C4-2B (cell line): ENCODE measurements at regions not wholly inside any gene's neighbourhood (a gene's known extent, or its start where the extent isn't known, plus 50 kb on each side); places are given as distances from the start of the nearest gene placed in this dataset.
"Not testable (repeated sequence)": the region's sequence is repeated elsewhere in the genome, so short reads cannot be mapped to it uniquely, and the experiment has no call there.

Experiments
- ZFX ChIP-seq: fragments of 450-650 bp; IDR thresholded peaks from 2 replicates; pipeline ENCODE4 v1.6.1; 2017
- TF ChIP-seq, protein P1 (sequence below): fragments of 450-650 bp; conservative IDR thresholded peaks from 2 replicates; pipeline ENCODE4 v1.5.1; 2017; ENCODE audit warnings: mild to moderate bottlenecking

DNA sequence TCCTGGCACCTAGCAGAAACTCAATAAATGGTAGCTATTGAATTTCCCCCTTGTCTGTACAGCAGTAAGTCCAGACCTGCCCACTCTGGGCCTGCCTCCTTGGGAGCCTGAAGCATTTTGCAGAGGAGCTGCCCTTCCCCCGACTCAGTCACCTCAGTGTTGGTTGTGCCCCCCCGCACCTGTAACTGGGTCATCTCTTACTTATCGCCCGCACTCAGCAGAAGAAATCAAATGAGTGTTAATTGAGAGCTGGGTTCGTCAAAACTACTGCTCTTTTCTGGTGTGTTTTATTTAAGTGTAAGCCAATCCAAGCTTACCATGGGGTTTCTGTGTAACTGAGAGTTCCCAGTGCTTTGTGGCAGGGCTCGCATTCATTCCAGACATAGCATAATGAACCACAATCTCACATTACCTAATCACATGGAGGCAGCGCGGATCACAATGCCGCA is 175.5 kb upstream of the IRF2BP2 start:
- TF ChIP-seq, protein P1, sequence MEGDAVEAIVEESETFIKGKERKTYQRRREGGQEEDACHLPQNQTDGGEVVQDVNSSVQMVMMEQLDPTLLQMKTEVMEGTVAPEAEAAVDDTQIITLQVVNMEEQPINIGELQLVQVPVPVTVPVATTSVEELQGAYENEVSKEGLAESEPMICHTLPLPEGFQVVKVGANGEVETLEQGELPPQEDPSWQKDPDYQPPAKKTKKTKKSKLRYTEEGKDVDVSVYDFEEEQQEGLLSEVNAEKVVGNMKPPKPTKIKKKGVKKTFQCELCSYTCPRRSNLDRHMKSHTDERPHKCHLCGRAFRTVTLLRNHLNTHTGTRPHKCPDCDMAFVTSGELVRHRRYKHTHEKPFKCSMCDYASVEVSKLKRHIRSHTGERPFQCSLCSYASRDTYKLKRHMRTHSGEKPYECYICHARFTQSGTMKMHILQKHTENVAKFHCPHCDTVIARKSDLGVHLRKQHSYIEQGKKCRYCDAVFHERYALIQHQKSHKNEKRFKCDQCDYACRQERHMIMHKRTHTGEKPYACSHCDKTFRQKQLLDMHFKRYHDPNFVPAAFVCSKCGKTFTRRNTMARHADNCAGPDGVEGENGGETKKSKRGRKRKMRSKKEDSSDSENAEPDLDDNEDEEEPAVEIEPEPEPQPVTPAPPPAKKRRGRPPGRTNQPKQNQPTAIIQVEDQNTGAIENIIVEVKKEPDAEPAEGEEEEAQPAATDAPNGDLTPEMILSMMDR = not testable (repeated sequence)
- not testable (repeated sequence) for TF ChIP-seq ZFX
